ENCODE measurements at regions not wholly inside any gene's neighbourhood (a gene's known extent, or its start where the extent isn't known, plus 50 kb on each side); places are given as distances from the start of the nearest gene placed in this dataset.

DNA sequence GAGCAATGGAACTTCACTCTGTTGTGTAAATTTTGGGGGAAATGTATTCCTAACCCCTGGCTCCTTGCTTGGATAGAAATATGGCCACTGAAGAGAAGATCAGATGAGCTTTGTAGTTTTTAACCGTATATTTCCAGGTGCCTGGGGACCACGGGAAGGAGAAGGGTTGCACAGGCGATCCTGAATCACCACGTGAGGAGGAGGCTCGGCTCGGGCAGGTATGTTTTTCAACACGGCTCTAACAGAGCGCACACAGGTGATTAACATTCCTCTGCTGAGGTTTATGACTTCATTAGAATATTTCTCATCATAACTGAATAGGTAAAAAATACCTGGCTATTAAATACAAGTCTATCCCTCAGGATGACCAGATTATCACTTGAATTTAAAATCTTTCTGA, 495.0 kb upstream of the ZFHX3 start:
- no peak for DNase-seq

DNA sequence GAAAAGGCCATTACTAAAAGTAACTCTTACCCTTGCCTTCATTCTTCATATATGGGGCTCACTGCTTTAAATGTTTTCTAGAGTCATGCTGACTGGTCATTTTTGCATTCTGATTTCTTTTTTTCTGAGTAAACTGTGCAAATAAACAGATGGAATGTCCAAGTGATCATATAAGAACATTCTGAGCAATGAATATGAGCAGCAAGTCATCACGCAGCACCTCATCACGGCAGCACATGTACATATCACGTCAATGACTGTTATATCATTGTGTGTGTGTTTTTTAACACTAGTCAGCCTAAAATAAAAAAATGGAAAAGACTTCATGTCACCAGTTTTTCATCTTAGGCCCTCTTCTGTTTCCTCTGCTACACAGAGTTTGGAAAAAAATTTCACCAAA, 490.0 kb upstream of the ZFHX3 start:
- no peak for DNase-seq

DNA sequence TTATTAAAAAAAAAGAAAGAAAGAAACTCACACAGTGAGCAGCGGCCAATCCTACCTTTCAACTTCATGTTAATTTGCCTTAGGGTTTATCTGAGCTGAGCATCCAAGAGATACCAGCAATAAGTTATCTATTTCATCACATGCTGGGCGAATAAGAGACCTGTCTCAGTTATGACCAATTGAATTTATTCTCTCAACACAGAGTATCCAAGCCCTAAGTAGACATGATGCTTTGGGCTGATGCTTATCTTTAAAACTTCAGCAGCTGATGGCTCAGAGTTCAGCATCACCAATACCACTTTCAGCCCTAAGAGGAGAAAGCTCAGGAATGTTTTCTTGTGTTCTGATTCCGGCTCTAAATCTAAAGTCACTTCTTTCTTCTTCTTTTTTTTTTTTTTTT, 489.0 kb upstream of the ZFHX3 start:
- DNase-seq = no peak

DNA sequence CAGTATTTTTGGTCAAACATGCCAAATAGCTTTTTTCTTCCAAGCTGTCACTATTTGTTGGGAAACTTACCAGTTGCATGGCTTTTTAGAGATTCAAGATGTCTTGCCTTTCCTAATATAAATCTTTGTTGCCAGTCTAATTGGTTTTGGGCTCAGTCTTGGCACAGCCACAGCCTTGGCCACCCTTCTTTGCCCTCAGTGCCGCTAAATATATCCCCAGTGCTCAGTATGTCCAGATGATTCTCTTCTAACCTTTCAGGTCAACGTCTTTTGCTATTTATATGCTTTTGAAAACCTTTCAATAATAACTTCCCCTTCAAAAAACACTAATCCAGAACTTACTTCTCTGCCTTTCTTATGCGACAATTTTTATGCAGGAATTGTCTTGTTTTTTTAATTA, 483.1 kb upstream of the ZFHX3 start:
- DNase-seq = no peak

DNA sequence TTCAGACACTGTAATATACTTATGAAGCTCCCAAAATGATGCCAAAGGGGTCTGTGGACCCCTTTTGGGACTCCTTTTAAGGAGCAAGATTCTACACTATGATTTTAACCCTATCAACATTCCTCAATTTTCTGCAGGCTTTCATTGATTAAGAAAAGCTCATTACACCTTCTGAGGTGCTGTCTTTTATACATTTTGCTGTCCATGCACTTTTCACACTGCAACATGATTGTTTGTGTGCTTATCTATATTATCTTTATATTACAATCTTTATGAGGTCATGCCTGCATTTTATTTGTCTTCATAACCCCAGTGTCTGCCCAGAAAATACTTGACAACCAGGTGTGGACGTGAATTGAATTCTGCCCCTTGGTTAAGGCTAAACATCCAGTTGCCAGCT, 482.6 kb upstream of the ZFHX3 start:
- DNase-seq = no peak

DNA sequence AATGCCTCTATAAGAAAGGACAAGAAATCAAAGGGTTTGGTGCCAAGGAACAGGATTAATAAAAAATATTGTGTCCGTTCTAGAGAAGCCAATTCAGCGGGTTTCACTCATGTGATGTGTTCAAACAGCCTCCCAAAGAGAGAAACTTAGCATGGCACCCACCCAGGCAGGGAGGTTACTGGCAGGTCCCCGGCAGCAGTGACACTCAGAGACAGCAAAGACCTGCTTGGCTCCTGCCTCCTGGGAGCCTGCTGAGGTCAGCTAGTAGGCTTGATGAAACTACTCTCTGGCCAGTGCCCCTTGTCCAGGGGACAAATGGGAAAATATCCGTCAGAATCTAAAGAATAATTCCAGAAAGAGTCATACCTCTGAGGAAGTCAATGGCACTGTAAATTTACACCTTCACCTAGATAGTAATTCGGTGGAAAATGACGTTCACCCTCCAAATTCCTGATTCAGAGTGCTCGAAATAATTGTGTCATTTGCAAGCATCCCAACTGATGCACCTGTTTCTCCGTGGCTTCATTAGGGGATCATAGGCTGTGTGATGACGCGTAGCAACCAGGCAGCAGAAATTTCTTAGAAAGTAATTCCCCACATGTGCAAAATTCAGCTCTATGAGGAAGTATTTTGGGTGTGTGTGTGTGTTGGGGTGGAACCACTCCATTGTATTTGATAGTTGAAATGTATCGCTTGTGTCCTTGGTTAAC, 481.5 kb upstream of the ZFHX3 start:
- no peak for DNase-seq

DNA sequence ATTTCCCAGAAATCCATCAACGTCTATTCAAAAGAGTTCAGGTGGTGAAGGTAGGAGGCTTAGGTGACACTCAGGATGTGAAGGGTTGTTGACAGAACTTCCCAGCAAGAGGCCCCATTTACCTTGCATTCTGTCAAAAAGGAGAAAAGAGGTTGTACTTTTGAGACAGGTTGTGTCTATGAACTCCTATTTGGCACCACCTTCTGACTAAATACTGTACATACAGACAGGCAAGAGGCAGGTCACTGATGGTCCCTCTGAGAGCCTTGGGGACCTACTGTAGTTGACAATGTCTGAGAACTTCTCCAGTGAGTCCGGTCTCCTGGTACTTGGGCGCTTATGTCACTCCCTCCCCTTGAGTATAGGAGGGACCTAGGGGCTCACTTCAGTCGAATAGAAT, 479.3 kb upstream of the ZFHX3 start:
- DNase-seq = no peak

DNA sequence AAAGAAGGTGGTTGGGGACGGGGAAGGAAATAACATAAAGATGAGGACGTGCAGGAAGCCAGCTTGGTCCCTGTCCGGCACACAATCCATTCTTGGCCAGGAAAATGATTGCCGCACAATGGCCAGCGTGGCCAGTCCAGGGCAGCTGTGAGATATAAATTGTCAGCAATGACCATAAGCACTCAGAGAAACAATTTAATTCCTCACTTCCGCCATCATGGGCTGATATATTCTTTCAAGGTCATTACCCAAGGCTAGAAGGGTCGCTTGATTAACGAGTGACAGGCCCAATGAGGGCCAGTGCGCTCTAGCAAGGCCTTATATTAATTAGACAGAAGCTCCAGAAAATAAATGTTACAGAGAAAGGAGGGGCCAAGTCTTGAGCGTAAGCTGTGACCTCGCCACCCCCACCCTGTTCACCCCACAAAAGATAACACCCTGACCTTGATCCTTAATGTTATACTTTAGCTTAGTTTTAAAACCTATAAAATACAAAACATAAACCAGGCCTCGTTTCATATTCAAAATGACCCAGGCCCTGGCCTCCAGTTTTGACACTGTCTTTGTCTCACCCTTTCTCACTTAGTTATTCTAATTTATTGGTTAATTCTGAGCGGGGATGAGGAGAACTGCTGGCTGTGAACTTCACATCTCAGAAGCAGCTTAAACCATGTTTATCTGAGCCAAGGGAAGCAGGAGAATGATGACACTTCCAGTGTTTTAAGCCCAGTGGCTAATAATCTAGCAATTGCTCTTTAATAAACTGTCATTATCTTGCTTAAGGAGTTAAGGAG, 478.3 kb upstream of the ZFHX3 start:
- no peak for DNase-seq

DNA sequence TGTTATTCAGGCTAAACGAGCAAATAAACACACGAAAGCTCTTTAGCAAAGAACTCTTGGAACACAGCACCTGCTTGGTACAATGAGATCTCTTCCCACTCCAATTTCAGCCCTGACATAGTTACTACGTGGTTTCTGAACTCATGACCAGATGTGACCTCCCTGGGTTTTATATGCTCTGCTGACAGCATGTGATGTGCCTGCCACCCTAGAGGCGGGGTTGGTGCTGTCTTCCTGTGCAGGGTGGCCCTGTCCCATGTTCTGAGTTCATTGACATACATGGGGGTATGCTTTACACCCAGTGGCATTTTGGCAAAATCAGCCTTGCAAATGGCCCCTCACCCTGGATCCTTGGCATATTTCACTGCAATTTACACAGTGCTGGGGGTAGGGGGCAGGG, 475.3 kb upstream of the ZFHX3 start:
- no peak for DNase-seq

DNA sequence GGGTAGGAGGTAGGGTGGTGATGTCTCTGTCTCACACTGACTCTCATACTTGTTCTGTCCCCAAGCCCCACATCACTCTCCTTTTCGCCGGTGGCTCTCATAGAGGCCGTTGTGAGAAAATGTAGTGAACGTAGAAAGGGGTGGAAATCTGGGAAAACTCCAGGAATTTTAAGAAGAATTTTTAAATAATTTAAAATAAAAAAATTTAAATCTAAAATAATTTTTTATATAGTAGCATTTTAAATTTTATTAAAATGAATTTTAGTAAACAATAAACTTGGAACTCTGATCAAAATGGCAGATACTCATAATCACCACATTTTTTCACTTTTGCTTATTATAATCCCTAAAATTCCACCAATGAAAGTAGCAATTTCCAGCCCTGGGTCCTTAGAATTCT, 473.6 kb upstream of the ZFHX3 start:
- no peak for DNase-seq

DNA sequence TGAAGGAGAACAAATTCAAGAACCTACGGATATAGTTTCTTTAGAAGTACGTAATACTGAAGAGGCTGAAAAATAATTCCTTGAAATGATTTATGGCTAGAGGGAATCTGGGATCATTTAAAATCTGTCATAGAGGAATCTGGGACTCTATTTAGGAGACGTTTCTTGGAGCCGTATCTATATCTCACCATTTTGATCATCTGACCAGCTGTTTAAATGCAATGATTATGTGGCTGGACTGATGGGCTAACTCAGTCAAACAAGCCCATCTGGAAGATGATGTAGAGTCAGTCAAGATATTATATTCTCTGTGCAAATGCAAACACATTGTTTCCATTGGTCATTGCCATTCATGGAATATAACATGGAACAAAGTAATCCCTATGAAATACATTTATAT, 467.7 kb upstream of the ZFHX3 start:
- DNase-seq = no peak

DNA sequence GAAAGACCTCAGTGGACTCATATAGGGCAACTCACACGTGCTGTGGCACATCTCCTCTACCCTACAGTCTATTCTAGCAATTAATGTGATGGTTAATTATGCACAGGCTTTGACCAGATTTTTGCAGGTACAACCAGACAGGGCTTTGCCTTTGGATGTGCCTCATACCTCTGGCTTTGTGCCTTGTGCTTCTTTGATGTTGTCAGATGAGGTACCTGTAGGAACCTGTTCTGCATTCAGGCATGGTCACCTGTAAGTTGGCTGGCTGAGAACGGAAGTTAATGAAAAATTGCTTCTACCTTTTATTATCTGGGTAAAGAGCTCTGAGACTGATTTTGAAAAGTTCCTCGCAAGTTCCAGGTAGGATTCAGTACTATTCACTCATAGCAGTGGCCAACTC, 462.9 kb upstream of the ZFHX3 start:
- no peak for DNase-seq

DNA sequence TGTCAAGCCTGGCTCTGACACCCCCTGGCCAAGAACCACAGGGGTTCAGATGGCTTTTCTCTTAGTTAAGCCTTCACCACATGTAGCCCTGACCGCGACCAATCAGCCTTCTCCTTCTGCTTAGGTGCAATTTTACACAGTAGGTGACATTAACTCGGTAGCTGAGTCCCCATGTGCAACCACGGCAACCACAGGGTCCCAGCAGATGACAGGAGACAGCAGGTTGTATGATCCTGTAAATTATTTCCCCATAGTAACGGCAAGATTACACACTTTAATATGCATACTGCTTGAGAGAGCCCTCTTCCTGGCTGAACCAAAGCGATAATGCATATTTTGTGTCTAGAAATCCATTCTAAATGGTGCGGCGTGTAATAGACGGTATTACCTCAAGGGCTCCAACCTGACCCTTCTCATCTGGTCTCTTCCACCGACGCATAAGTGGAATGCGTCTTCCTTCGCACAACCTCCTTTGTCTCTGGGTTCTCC, 458.7 kb upstream of the ZFHX3 start:
- DNase-seq = no peak

DNA sequence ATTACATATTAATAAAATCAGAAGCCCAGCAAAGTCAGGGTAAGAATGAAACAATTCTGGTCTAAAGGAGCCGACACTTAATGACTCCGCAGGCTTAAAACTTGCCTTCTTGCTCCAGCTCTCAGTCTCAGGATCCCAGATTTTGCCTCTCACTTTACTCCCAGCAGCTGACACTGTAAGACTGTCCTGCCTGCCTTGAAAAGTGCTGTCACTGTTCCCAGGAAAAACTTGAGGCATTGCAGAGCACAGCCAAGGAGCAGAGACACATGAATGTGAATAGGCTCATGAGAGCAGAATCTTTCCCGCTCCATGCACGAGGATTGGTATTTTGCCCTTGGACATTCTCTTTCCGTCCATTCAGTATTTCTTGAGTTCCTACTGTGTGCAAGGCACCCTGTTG, 457.6 kb upstream of the ZFHX3 start:
- DNase-seq = peak; percentile 19 to 47 (median 22)

DNA sequence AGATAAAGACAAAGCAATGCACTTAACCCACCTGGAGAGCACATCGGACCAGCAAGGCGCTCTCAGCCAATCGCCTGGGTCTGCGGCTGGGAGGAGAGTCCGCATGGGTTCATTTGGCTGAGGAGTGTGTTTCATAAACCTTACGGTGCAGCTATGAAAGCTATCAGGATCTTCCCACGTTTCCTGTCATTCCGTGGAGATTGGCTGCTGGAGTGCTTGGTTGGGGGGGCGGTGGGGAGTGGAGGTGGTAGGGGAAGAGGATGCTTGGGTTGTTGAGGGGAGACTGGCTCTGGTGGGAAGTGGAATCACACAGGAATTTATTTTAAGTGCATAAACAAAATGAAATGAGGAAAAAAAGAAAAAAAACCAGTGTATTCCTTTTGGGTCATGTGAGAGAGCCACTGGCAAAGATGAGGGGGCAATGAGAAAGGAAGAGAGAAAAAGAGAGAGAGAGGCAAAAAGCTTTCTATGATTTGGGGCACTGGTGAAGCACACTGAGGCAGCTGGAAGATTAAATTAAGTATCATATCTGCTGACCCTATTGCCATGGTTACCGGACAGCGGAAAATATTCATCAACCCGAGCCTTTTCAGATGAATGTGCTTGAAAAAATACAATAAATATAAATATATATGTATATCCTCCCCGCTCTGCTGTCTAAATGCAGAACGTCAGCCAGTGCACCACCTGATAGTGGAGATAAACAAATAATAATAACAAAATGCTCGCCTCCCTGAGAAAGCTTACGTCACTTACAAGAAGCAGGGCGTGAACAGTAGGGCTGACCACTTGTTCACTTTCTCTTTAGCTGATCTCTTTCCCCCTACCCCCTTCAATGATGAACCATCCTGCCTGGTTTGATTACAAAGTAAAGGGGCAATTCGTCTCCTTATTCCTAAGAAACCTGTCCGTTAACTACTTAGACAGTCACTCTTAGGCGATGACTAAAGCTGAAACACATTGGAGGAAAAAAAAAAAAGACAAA, 457.0 kb upstream of the ZFHX3 start:
- DNase-seq = peak in 1 of 3 donors; percentile 39

DNA sequence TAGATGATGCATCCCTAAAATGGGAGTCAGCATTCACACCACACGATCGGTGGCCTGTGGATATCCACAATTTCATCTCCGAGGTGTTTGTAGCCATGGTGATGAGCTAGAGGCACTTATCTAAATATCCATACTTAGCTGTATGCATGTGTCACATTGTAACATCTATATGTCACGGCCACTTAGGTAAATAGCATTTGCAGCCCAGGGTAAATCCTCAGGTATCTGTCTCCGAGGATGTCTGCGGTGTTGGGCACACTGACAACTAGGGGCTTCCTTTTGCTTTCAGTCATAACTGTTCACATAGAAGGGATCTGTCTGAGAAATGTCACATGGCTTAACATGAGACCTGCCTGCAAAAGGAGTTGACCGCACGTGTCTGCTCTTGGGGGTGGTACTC, 455.2 kb upstream of the ZFHX3 start:
- no peak for DNase-seq

DNA sequence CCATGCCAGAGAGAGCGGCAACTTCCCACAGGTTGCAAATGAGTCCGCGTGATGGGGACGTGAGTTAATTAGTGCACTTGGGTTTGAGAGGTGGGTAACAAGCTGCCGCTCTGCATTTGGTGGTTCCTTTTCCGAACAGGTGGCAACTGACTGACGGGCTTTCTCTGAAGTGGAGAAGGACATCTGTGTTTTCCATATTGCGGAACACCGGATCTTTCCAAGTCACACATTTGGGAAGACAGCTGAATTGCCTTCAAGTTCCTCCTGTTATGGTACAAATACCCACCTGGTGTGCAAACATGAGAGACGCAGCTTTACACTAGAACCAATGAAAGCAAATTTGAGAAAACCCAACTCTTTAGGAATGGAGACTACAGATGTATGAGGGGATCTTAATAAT, 451.3 kb upstream of the ZFHX3 start:
- DNase-seq = no peak

DNA sequence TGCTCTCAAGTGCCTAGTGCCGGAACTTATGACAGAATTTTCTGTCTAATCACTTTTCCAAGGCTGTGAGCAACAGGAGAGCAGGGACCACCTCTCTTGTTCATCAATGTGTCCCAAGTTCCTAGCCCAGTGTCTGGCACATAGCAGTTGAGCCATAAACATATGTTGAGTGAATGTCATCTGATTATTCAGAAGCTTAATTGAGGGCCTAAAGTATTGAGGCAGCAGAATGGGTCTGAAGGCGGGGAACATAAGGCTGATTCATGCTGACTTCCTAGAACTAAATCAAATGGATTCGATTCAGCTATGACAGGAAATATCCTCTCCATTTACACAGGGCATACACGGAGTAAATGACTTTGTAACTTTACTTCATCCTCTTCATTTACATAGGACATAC, 438.0 kb upstream of the ZFHX3 start:
- no peak for DNase-seq

DNA sequence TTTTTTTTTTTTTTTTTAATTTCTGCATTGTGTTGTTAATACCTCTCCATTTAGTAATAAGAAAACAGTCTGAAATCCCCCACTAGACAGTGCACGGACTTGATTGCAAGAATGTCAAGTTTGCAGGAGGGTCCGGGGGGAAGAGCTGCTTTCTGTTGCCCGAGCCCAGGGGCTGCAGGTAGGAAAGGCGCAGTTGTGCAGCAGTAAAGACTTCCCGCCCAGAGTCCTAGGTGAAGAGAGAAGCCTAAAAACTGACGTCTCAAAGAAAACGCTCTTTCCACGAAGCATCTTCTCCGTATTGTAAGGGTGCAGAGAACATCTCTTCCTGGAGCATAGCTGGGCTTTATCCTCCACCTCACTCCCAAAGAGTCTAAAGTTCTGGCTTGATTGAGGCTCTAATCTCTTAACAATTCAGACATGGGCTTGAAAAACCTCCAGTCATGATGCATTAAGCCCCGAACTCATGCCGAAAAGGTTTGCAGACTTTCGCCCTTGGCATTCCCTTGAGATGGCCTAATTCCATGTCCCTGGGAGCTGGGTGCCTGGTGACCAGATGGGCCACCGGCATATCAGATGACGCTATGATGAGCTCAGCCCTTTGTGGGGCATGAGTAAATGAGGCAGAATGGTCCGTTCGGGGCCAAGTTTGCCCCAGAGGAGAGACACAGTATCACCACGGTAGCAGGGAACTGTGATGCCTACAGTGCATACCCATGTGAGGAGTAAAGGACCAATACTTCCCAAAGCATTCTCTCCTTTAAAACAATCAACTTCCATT, 436.2 kb upstream of the ZFHX3 start:
- DNase-seq = no peak

DNA sequence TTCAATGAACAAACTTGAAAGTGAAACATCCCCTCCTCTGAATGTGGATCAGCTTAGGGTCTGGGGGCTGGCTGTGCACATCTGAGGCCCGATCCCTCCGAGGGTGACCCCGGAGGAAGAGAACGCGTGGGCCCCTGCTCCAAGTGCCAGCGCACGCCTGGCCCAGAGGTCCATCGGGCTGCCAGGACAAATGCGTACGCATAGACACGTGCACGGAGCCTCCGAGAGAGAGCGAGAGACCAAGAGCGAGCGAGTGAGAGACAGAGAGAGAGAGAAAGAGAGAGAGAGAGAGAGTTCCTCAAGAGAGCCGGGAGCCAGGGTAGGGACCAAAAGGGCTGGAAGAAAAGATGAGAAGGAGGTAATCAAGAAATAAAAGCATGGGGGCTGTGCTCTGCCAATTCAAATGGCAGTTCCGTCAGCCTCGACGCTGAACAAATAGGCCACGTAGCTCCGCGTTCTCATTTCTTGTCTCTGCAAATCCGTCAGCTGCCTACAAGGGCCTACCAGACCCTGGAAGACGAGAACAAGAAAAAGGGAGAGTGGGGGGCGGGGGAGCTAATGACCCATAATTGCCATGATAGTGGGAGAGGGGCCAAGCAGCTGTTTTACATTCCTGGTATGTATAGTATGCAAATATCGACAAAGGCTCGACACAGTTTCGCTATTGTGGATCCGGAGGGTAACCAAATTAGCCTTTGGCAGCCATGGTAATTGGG, 435.3 kb upstream of the ZFHX3 start:
- DNase-seq = peak; percentile 9 to 59 (median 22)

DNA sequence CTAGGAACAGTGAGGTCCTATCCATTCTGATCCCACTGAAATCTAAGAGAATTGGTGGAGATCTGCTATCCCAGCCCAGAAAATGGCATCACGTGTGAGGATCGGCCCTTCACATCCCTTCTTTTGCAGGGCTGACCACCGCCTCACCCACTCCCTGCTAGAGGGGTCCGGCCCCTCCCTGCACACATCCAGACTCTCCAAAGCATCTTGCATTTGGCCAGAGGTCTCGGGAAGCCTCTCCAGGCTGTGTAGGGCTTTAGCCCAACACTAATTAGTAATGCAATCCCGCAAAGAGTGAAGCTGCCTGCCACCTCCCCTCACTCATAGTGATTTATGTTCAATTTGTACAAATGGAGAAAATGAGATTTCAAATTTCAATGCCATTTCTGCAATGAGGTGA, 434.4 kb upstream of the ZFHX3 start:
- DNase-seq = no peak

Data from muscle of back (tissue), 3 donors.